ENCODE measurements at regions not wholly inside any gene's neighbourhood (a gene's known extent, or its start where the extent isn't known, plus 50 kb on each side); places are given as distances from the start of the nearest gene placed in this dataset.

DNA sequence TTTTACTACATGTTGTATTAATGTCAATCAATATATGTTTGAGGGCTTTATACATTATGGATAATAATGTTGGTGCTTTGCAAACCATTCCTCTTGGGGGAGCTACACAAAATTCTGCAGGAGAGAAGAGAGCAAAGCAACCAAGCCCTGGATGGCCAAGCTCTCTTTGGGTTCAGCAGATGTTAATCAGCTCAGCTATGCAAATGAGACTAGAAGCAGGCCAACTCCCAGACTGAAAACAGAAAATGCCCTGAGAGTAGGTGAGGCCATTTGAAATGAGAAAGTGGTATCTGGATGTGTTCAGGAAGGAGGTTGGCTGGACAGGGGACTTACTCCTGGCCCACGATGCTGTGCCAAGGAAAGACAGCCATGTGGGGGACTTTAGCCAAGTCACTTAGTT lies 387.0 kb downstream of the BCOR start:
- Histone ChIP-seq H3K4me1 (ENCODE audit: insufficient read depth, low read length) (no peaks in the 10 kb centered on the region), H4K8ac (replicated peaks; ENCODE audit: insufficient read length, low read depth, low read length) (no peak overlapping the region), H2BK20ac (ENCODE audit: low read depth, low read length, poor library complexity, severe bottlenecking) (no peak overlapping the region), H3K56ac (ENCODE audit: insufficient read length, low read depth, low read length) (no peak overlapping the region), H4K20me1 (ENCODE audit: control insufficient read depth, insufficient read depth, insufficient read length) (no peaks in the 10 kb centered on the region), H3K79me2 (ENCODE audit: insufficient read depth, low read length) (peaks cover 2% of the 10 kb centered on the region; the same call in 1 of the 2 replicates), H2AK5ac (ENCODE audit: insufficient read length, low read length) (no peak overlapping the region), H4K91ac (ENCODE audit: insufficient read length, low read depth, low read length) (no peak overlapping the region), H4K5ac (ENCODE audit: insufficient read length, low read depth, low read length) (no peak overlapping the region), H3K4me2 (ENCODE audit: insufficient read depth, insufficient read length, low read length) (no peak overlapping the region), H3K4ac (ENCODE audit: low read depth, low read length) (no peak overlapping the region), H3K79me1 (ENCODE audit: insufficient read depth, low read depth, low read length, poor library complexity, severe bottlenecking) (no peaks in the 10 kb centered on the region), H3K18ac (ENCODE audit: insufficient read length, low read depth, low read length) (no peak overlapping the region), H3K9ac (ENCODE audit: extremely low read depth, insufficient read length, low read length) (no peak overlapping the region), H3K14ac (ENCODE audit: insufficient read depth, low read length) (no peak overlapping the region), H3K9me3 (ENCODE audit: control insufficient read depth, low read depth, low read length) (no peaks in the 10 kb centered on the region), H2BK12ac (ENCODE audit: insufficient read length, low read depth, low read length) (no peak overlapping the region), H2BK15ac (ENCODE audit: low read depth, low read length) (no peak overlapping the region), H3K23me2 (ENCODE audit: insufficient read length, low read depth, low read length, poor library complexity, severe bottlenecking) (no peaks in the 10 kb centered on the region), H3K23ac (ENCODE audit: insufficient read length, low read depth, low read length) (no peak overlapping the region), H3T11ph (ENCODE audit: low read length) (no peak overlapping the region), H3K27me3 (ENCODE audit: insufficient read depth, low read length) (no peaks in the 10 kb centered on the region), H2AFZ (ENCODE audit: low read length) (no peak overlapping the region), H2BK5ac (ENCODE audit: insufficient read length, low read length) (no peak overlapping the region), H2BK120ac (ENCODE audit: low read depth, low read length, poor library complexity, severe bottlenecking) (no peak overlapping the region), H3K27ac (ENCODE audit: insufficient read length, low read depth, low read length) (no peak overlapping the region)
- H3K27ac Mint-ChIP-seq: no peak overlapping the region
- peaks cover 7 to 14% (median 8%) of the 10 kb centered on the region in 3 experiments; a peak in 6 of 7 replicates for H3K36me3 Mint-ChIP-seq (ENCODE audit: insufficient read depth in 1 of 3, low read depth in 3 of 3)
- H3K4me1 Mint-ChIP-seq: peaks cover 0 to 3% of the 10 kb centered on the region in 2 experiments; a peak in 1 of 4 replicates
- no CpG with 5 or more reads among the region's 1 CpG for WGBS (ENCODE audit: extremely low coverage, insufficient read length, low lambda C conversion rate)
- TF ChIP-seq, protein P1, sequence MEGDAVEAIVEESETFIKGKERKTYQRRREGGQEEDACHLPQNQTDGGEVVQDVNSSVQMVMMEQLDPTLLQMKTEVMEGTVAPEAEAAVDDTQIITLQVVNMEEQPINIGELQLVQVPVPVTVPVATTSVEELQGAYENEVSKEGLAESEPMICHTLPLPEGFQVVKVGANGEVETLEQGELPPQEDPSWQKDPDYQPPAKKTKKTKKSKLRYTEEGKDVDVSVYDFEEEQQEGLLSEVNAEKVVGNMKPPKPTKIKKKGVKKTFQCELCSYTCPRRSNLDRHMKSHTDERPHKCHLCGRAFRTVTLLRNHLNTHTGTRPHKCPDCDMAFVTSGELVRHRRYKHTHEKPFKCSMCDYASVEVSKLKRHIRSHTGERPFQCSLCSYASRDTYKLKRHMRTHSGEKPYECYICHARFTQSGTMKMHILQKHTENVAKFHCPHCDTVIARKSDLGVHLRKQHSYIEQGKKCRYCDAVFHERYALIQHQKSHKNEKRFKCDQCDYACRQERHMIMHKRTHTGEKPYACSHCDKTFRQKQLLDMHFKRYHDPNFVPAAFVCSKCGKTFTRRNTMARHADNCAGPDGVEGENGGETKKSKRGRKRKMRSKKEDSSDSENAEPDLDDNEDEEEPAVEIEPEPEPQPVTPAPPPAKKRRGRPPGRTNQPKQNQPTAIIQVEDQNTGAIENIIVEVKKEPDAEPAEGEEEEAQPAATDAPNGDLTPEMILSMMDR (conservative IDR thresholded peaks at IDR 0.05): no peak
- peaks cover 52 to 72% of the 10 kb centered on the region in 2 experiments for H3K9me3 Mint-ChIP-seq
- H3K4me3 Mint-ChIP-seq: no peak overlapping the region
- no peaks in the 10 kb centered on the region; the same call in none of the 2 replicates for H3K27me3 Mint-ChIP-seq (ENCODE audit: low read depth)
- no peak for DNase-seq

Measured in H9 (cell line).